A549 (cell line): ENCODE measurements at regions not wholly inside any gene's neighbourhood (a gene's known extent, or its start where the extent isn't known, plus 50 kb on each side); places are given as distances from the start of the nearest gene placed in this dataset.

Source experiments
- ATAC-seq, 2 experiments: fragments of 200-7000 bp in 1 of 2; fragments of >200 bp in 1 of 2; cut with Nextera tagmentation in 1 of 2; cut with Tn5 transposase in 1 of 2; 3 replicates each; pipeline versions ENCODE4 v1.8.0 to v1.9.1; 2018 to 2020; ENCODE audit warnings: mild to moderate bottlenecking in 1 of 2, moderate library complexity in 1 of 2
- CTCF ChIA-PET: fragments of 300-600 bp; sonication (Branson Sonifier 250); formaldehyde crosslinking; extraction: SDS; loops from one replicate; lab custom pipeline; 2021; ENCODE audit warnings: antibody characterized with exemption, inconsistent platforms; lab: Yijun Ruan, JAX
- POLR2A ChIA-PET: fragments of 350-600 bp; formaldehyde crosslinking; extraction: SDS; loops from one replicate; lab custom pipeline; 2021; ENCODE audit warnings: antibody characterized with exemption, inconsistent platforms; lab: Yijun Ruan, JAX
- DNase-seq, 2 experiments: peaks; one replicate each; pipeline versions ENCODE4 v3.0.0 to v3.0.0-alpha.2; 2011 to 2016; ENCODE audit warnings: low read depth in 1 of 2, low spot score in 1 of 2
- FAIRE-seq: peaks from 2 replicates; lab custom pipeline; 2011; peaks lifted over from hg19 to GRCh38; lab: Jason Lieb, UNC
- H3K27ac ChIP-seq, 2 experiments: fragments of >200 bp; sonication (Bioruptor Twin); formaldehyde crosslinking; 3 replicates each; pipeline ENCODE4 v1.5.1; 2016 to 2017
- H3K4me1 ChIP-seq: fragments of >200 bp; sonication (Bioruptor Twin); formaldehyde crosslinking; 3 replicates; pipeline ENCODE4 v1.6.1; 2016
- H3K4me2 ChIP-seq: fragments of >200 bp; sonication (Bioruptor Twin); formaldehyde crosslinking; 3 replicates; pipeline ENCODE4 v1.6.1; 2016
- H3K4me3 ChIP-seq: fragments of >200 bp; sonication (Bioruptor Twin); formaldehyde crosslinking; 3 replicates; pipeline ENCODE4 v1.5.1; 2016
- H3K9me3 ChIP-seq: fragments of >200 bp; sonication (Bioruptor Twin); formaldehyde crosslinking; 3 replicates; pipeline ENCODE4 v1.6.1; 2016
- BHLHE40 ChIP-seq: IDR thresholded peaks from 2 replicates; pipeline ENCODE4 v1.6.1; 2012; ENCODE audit warnings: low read depth, low read length, inconsistent platforms
- CBX2 ChIP-seq: fragments of 200-600 bp; sonication (generic); IDR thresholded peaks from 2 replicates; pipeline ENCODE4 v1.6.1; 2016; ENCODE audit warnings: low read depth, mild to moderate bottlenecking, borderline replicate concordance
- CBX8 ChIP-seq: fragments of 200-600 bp; sonication (generic); IDR thresholded peaks from 2 replicates; pipeline ENCODE4 v1.6.1; 2016
- CEBPB ChIP-seq, 2 experiments: fragments of >200 bp in 1 of 2; sonication (Bioruptor Twin) in 1 of 2; formaldehyde crosslinking in 1 of 2; IDR thresholded peaks; 2 replicates each; pipeline ENCODE4 v1.6.1; 2012 to 2016
- EHF ChIP-seq: fragments of 250-450 bp; sonication (Bioruptor Pico); IDR thresholded peaks from 2 replicates; pipeline ENCODE4 v1.5.0; 2020; ENCODE audit warnings: mild to moderate bottlenecking
- ESRRA ChIP-seq: fragments of 150-350 bp; IDR thresholded peaks from 2 replicates; pipeline ENCODE4 v1.6.1; 2014; ENCODE audit warnings: mild to moderate bottlenecking, low read length, borderline replicate concordance
- FOSB ChIP-seq: fragments of 250-450 bp; sonication (Bioruptor Pico); IDR thresholded peaks from 2 replicates; pipeline ENCODE4 v1.5.0; 2020; ENCODE audit warnings: mild to moderate bottlenecking, moderate library complexity
- FOSL2 ChIP-seq, 2 experiments: fragments of 450-650 bp in 1 of 2; fragments of >200 bp in 1 of 2; sonication (Bioruptor Twin) in 1 of 2; formaldehyde crosslinking; IDR thresholded peaks; 2 replicates each; pipeline versions ENCODE4 v1.5.0 to v1.6.1; 2016 to 2020; ENCODE audit warnings: mild to moderate bottlenecking in 1 of 2, moderate library complexity in 1 of 2
- FOXS1 ChIP-seq: fragments of 250-450 bp; sonication (Bioruptor Pico); IDR thresholded peaks from 2 replicates; pipeline ENCODE4 v1.5.0; 2020; ENCODE audit warnings: mild to moderate bottlenecking, moderate library complexity
- HDAC2 ChIP-seq: fragments of 200-600 bp; sonication (generic); IDR thresholded peaks from 2 replicates; pipeline ENCODE4 v1.6.1; 2016
- HEYL ChIP-seq: fragments of 250-450 bp; sonication (Bioruptor Pico); IDR thresholded peaks from 2 replicates; pipeline ENCODE4 v1.8.0; 2021; ENCODE audit warnings: mild to moderate bottlenecking, moderate library complexity
- HOXA7 ChIP-seq: fragments of 250-450 bp; sonication (Bioruptor Pico); IDR thresholded peaks from 2 replicates; pipeline ENCODE4 v1.5.0; 2020; ENCODE audit warnings: mild to moderate bottlenecking, moderate library complexity
- HOXB13 ChIP-seq: fragments of 250-450 bp; sonication (Bioruptor Pico); IDR thresholded peaks from 2 replicates; pipeline ENCODE4 v1.5.0; 2020; ENCODE audit warnings: low read depth, mild to moderate bottlenecking, moderate library complexity
- JUN ChIP-seq, 2 experiments: fragments of >200 bp; sonication (Bioruptor Twin); formaldehyde crosslinking; IDR thresholded peaks; 2 replicates in 1 of 2; 3 replicates in 1 of 2; pipeline ENCODE4 v1.6.1; 2016 to 2017
- JUNB ChIP-seq: fragments of >200 bp; sonication (Bioruptor Twin); formaldehyde crosslinking; IDR thresholded peaks from 2 replicates; pipeline ENCODE4 v1.6.1; 2016
- KDM5A ChIP-seq: fragments of 200-600 bp; sonication (generic); IDR thresholded peaks from 2 replicates; pipeline ENCODE4 v1.6.1; 2016; ENCODE audit warnings: antibody characterized with exemption, mild to moderate bottlenecking
- MAZ ChIP-seq: fragments of 150-350 bp; IDR thresholded peaks from 2 replicates; pipeline ENCODE4 v1.6.1; 2014; ENCODE audit warnings: antibody characterized with exemption, low read depth, low read length, borderline replicate concordance
- POLR2A ChIP-seq: IDR thresholded peaks from 2 replicates; pipeline ENCODE4 v1.6.1; 2012; ENCODE audit warnings: mild to moderate bottlenecking, low read length
- POLR2AphosphoS2 ChIP-seq: conservative IDR thresholded peaks from 2 replicates; pipeline ENCODE4 v1.6.1; 2012; ENCODE audit warnings: low read length, improper control_type of control experiment, inconsistent platforms
- RCOR1 ChIP-seq: fragments of 150-350 bp; IDR thresholded peaks from 2 replicates; pipeline ENCODE4 v1.6.1; 2014; ENCODE audit warnings: antibody characterized with exemption, low read length, low read depth
- SREBF2 ChIP-seq: fragments of 450-650 bp; IDR thresholded peaks from 2 replicates; pipeline ENCODE4 v1.6.1; 2014; ENCODE audit warnings: mild to moderate bottlenecking, moderate library complexity
- TFCP2L1 ChIP-seq: fragments of 250-450 bp; sonication (Bioruptor Pico); IDR thresholded peaks from 2 replicates; pipeline ENCODE4 v1.5.0; 2021; ENCODE audit warnings: mild to moderate bottlenecking
- ZNF302 ChIP-seq: fragments of 250-450 bp; sonication (Bioruptor Pico); IDR thresholded peaks from 2 replicates; pipeline ENCODE4 v1.9.0; 2021; ENCODE audit warnings: inconsistent platforms, mild to moderate bottlenecking, moderate library complexity
- ZSCAN20 ChIP-seq: fragments of 250-450 bp; sonication (Bioruptor Pico); IDR thresholded peaks from 2 replicates; pipeline ENCODE4 v1.8.0; 2022; ENCODE audit warnings: mild to moderate bottlenecking, moderate library complexity
- WGBS: methylation state at CpG from one replicate; pipeline ENCODE4 v1.1.6; 2017; ENCODE audit errors: missing lambda C conversion rate; 5-methylcytosine and 5-hydroxymethylcytosine counted together
- TF ChIP-seq, protein P1 (sequence below): IDR thresholded peaks from 2 replicates; pipeline ENCODE4 v1.6.1; 2012; ENCODE audit warnings: low read depth, borderline replicate concordance
- TF ChIP-seq, protein P2 (sequence below): fragments of >200 bp; sonication (Bioruptor Twin); formaldehyde crosslinking; IDR thresholded peaks from 3 replicates; pipeline ENCODE4 v1.6.1; 2016
- TF ChIP-seq, protein P3 (sequence below): fragments of 150-350 bp; IDR thresholded peaks from 2 replicates; pipeline ENCODE4 v1.6.1; 2014; ENCODE audit warnings: low read depth, mild to moderate bottlenecking, low read length

DNA sequence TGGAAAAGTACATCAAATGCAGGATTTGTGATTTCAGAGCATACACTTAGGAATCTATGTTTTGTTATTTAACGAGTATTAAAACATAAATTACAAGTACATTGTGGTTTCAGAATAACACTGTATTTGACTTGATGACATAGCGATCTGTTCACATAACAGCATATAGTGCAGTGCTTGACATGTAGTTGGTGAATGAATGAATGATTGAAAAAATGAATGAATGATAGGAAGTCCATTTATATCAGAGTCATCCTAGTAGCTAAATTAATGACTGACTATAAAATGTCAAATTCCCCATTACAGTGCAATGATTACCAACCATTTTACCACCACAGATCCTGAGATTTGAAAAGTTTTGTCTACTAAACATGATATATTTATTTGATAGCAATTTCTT lies 114.6 kb upstream of the FAT1 start:
- DNase-seq = no peak
- WGBS = 92% methylated on average over 2 of the region's 2 CpGs
- no peak for FAIRE-seq
- ChIA-PET CTCF (no interaction called here), POLR2A (no interaction called here)
- Histone ChIP-seq H3K9me3 (no peaks in the 10 kb centered on the region), H3K4me1 (peaks cover 16% of the 10 kb centered on the region), H3K4me3 (no peak overlapping the region), H3K4me2 (no peak overlapping the region), H3K27ac (no peak overlapping the region; a peak in 1 of 6 replicates)
- TF ChIP-seq, protein P1, sequence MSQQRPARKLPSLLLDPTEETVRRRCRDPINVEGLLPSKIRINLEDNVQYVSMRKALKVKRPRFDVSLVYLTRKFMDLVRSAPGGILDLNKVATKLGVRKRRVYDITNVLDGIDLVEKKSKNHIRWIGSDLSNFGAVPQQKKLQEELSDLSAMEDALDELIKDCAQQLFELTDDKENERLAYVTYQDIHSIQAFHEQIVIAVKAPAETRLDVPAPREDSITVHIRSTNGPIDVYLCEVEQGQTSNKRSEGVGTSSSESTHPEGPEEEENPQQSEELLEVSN = no peak
- no peak for ATAC-seq

DNA sequence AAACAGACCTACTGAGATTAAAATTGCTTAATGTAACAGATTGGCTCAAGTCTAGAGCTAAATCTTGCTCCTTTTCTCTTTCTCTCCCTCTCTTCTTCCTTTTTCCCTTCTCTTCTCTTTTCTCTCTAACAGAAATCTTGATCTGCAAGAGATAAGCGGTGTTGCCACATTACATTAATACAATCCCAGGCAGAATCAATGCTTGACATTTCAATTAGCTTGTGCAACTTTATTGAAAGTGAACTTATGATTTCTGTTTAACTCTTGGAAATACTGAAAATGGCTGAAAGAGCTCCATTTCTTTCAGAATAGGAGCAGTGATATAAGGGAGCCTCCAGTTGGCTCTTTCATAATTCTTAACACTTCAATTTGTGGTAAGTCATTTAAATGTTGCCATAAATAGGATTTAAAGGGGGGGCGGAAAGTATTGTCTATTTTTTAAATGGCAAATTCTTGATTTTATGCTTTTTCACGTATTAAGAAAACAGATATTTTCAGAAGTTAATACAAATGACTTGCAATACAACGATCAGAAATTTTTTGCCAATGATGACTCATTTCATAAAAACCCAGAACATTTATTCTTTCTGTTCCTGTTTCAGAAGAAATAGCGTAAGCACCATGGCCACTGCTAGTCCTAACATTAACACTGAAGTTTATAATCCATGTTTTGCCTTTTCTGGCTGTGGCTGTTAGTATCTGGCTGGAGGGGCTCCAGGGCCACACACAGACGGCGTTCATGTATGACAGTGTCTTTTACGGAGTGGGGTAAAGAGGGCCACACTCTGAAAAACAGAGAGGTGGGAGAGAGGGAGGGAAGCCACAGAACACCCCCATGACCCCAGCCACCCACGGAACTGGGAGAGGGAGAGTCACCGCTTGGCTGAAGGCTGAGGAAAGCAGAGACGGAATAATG lies 115.7 kb upstream of the FAT1 start:
- H3K9me3 ChIP-seq = no peaks in the 10 kb centered on the region
- 36% methylated on average over 11 of the region's 11 CpGs for WGBS
- no peak for DNase-seq
- ATAC-seq = peak; percentile 50 to 76
- POLR2A ChIA-PET = no interaction called here
- TF ChIP-seq FOXS1 (CRISPR knock-in tag) (no peak), FOSL2 (IDR thresholded peaks at IDR 0.05) (no peak), FOSL2 (CRISPR knock-in tag; IDR thresholded peaks at IDR 0.05) (peak; percentile 84)
- TF ChIP-seq, all 56 proteins: peak for 1
- FAIRE-seq = no peak
- Histone ChIP-seq H3K4me3 (no peak overlapping the region), H3K4me2 (peak overlapping the region; percentile 53), H3K27ac (peak overlapping the region; percentile 62 to 89), H3K4me1 (peaks cover 17% of the 10 kb centered on the region)
- CTCF ChIA-PET = no interaction called here

DNA sequence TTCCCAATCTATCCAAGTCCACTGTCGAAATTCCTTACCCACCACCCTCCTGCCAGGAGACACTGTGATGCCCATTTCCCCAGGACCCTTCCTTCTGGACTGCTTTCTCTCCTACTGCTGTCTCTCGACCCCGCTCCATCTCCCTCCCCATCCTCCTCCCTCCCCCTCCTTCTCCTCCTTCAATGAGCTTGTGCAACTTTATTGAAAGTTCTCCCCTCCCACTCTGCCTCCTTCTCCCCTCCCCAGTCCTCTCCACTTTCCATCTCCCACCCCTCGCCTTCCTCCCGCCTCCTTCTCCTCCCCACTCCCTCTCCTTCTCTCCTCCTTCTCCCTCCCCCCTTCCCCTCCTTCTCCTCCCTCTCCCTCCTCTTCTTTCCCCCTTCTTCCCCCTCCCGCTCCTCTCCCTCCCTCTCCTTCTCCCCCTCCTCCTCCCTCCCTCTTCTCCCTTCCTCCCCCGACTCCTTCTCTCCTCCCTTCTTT lies 116.6 kb upstream of the FAT1 start:
- Histone ChIP-seq H3K9me3 (no peaks in the 10 kb centered on the region), H3K4me2 (peak overlapping the region; percentile 53), H3K4me3 (no peak overlapping the region), H3K4me1 (peaks cover 26% of the 10 kb centered on the region), H3K27ac (peak overlapping the region; percentile 62 to 89)
- ChIA-PET CTCF (no interaction called here), POLR2A (no interaction called here)
- FAIRE-seq = no peak
- peak; percentile 19 to 37; a peak in 2 of 6 replicates for ATAC-seq
- WGBS = 67% methylated on average over 4 of the region's 7 CpGs
- TF ChIP-seq ZNF302 (no peak), CBX2 (no peak), POLR2AphosphoS2 (no peak), BHLHE40 (no peak), JUN (IDR thresholded peaks at IDR 0.05) (no peak), TFCP2L1 (CRISPR knock-in tag) (no peak), HOXB13 (CRISPR knock-in tag) (no peak), HOXA7 (no peak), FOSB (CRISPR knock-in tag) (no peak), KDM5A (no peak), POLR2A (no peak)
- TF ChIP-seq, protein P2, sequence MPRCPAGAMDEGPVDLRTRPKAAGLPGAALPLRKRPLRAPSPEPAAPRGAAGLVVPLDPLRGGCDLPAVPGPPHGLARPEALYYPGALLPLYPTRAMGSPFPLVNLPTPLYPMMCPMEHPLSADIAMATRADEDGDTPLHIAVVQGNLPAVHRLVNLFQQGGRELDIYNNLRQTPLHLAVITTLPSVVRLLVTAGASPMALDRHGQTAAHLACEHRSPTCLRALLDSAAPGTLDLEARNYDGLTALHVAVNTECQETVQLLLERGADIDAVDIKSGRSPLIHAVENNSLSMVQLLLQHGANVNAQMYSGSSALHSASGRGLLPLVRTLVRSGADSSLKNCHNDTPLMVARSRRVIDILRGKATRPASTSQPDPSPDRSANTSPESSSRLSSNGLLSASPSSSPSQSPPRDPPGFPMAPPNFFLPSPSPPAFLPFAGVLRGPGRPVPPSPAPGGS = no peak
- no peak for DNase-seq

DNA sequence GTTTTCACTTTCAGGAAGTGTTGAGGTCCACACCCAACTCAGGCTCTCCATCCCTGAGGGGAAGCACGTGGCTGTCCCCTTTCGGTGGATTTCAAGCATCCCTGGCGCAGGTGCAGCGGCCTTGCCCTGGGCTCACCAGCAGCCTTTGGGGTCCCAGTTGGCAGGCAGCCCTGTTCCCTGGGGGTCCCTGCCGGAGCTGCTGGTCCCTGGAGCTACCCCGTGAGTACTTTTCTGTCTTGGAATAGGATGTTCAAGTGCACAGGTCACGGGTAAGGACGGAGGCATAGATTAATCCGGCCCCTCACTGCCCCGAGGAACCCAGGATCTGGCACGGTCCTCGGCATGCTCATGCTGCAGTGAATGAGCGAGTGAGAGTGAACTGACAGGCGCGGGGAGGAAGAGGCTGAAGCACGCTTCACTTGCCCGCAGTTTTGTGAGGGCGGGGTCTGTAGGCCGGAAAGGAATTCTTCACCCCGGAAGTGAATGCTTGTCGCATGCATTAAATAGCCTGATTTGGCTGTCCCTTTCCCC lies 117.2 kb upstream of the FAT1 start:
- ChIA-PET POLR2A (no interaction called here), CTCF (no interaction called here)
- no peak for ATAC-seq

More for the DNA sequence above, 117.2 kb upstream of the FAT1 start:
- TF ChIP-seq JUN (IDR thresholded peaks at IDR 0.05) = no peak
- TF ChIP-seq, protein P2 = no peak
- TF ChIP-seq ESRRA = no peak
- no peak for TF ChIP-seq ZSCAN20 (CRISPR knock-in tag)
- TF ChIP-seq, protein P3, sequence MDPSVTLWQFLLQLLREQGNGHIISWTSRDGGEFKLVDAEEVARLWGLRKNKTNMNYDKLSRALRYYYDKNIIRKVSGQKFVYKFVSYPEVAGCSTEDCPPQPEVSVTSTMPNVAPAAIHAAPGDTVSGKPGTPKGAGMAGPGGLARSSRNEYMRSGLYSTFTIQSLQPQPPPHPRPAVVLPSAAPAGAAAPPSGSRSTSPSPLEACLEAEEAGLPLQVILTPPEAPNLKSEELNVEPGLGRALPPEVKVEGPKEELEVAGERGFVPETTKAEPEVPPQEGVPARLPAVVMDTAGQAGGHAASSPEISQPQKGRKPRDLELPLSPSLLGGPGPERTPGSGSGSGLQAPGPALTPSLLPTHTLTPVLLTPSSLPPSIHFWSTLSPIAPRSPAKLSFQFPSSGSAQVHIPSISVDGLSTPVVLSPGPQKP = no peak
- TF ChIP-seq HDAC2 = no peak
- TF ChIP-seq SREBF2 = no peak
- no peak for TF ChIP-seq RCOR1
- TF ChIP-seq HEYL (CRISPR knock-in tag) = no peak
- TF ChIP-seq CBX2 = no peak
- no peak for TF ChIP-seq CEBPB (IDR thresholded peaks at IDR 0.05)
- TF ChIP-seq FOSB (CRISPR knock-in tag) = no peak
- TF ChIP-seq EHF = no peak
- TF ChIP-seq MAZ = no peak
- no peak for TF ChIP-seq JUNB
- TF ChIP-seq CBX8 = no peak
- H3K9me3 ChIP-seq = no peaks in the 10 kb centered on the region
- FAIRE-seq = no peak
- no peak for DNase-seq
- peaks cover 31% of the 10 kb centered on the region for H3K4me1 ChIP-seq
- no peak overlapping the region for H3K4me2 ChIP-seq
- H3K4me3 ChIP-seq = no peak overlapping the region
- 89% methylated on average over 15 of the region's 21 CpGs for WGBS
- peak overlapping the region; percentile 62 to 89; a peak in 4 of 6 replicates for H3K27ac ChIP-seq
